T-helper 2 cell (primary cell): ENCODE measurements at regions not wholly inside any gene's neighbourhood (a gene's known extent, or its start where the extent isn't known, plus 50 kb on each side); places are given as distances from the start of the nearest gene placed in this dataset.
"Not testable (repeated sequence)": the region's sequence is repeated elsewhere in the genome, so short reads cannot be mapped to it uniquely, and the experiment has no call there.

Experiments
- DNase-seq, 5 experiments: peaks; one replicate each; pipeline versions ENCODE4 v3.0.0 to v3.0.0-alpha.2; 2012 to 2022

DNA sequence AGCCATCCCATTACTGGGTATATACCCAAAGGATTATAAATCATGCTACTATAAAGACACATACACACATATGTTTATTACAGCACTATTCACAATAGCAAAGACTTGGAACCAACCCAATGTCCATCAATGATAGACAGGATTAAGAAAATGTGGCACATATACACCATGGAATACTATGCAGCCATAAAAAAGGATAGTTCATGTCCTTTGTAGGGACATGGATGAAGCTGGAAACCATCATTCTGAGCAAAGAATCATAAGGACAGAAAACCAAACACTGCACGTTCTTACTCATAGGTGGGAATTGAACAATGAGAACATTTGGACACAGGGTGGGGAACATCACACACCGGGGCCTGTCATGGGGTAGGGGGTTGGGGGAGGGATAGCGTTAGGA is 60.3 kb upstream of the NMU start:
- DNase-seq: not testable (repeated sequence)

GRCh38 chr4:55706541-55706940 is 70.4 kb upstream of the NMU start:
- DNase-seq: no peak

GRCh38 chr4:55707507-55707906 is 71.4 kb upstream of the NMU start:
- DNase-seq: no peak

DNA sequence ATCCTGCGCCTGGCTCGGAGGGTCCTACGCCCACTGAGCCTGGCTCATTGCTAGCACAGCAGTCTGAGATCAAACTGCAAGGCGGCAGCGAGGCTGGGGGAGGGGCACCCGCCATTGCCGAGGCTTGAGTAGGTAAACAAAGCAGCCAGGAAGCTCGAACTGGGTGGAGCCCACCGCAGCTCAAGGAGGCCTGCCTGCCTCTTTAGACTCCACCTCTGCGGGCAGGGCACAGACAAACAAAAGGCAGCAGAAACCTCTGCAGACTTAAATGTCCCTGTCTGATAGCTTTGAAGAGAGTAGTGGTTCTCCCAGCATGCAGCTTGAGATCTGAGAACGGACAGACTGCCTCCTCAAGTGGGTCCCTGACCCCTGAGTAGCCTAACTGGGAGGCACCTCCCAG is 71.9 kb upstream of the NMU start:
- DNase-seq: not testable (repeated sequence)

DNA sequence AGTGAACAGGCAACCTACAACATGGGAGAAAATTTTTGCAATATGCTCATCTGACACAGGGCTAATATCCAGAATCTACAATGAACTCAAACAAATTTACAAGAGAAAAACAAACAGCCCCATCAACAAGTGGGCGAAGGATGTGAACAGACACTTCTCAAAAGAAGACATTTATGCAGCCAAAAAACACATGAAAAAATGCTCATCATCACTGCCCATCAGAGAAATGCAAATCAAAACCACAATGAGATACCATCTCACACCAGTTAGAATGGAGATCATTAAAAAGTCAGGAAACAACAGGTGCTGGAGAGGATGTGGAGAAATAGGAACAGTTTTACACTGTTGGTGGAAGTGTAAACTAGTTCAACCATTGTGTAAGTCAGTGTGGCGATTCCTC is 76.7 kb upstream of the NMU start:
- not testable (repeated sequence) for DNase-seq

DNA sequence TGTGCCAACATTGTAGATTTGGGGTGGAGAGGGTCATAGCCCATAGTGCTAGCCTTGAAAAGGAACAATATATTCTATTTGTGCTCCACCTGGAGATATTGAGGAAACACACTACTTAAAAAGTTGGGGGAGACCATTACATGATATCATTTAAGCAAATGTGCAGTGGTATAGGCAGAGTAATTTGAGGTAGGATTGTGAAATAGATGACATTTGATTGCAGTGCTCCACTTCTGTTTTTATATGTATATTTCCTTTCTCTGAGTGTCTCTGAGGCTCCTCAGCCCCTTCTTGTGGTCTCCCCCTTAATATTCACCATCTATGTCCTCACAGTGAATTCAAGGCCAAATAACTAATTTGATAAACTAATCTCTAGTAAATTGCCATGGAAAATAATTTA is 85.6 kb upstream of the NMU start:
- no peak for DNase-seq

DNA sequence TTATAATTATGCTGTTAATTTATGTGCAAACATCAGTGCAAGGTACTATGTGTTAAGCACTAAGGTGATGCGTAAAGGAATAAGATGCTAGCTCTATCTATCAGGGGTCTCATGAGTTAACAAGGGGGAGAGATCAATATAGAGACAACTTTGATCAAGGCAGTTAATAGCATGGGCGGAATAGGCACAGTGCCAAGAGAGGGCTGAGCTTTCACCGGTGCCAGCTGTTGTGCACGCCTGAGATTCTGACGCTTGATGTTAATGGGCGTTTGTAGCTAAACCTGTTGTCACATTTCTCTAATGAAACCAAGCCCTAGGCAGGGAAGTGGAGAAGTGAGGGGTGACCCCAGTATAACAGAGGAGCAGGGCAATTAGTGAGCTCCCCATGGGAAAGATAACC is 86.0 kb upstream of the NMU start:
- no peak for DNase-seq

GRCh38 chr4:55723403-55723802 is 87.3 kb upstream of the NMU start:
- no peak for DNase-seq

GRCh38 chr4:55725057-55725456 is 89.0 kb upstream of the NMU start:
- no peak for DNase-seq

GRCh38 chr4:55727746-55728145 is 91.6 kb upstream of the NMU start:
- DNase-seq: no peak

GRCh38 chr4:55729351-55730279 is 90.0 kb upstream of the EXOC1L start:
- DNase-seq: no peak

DNA sequence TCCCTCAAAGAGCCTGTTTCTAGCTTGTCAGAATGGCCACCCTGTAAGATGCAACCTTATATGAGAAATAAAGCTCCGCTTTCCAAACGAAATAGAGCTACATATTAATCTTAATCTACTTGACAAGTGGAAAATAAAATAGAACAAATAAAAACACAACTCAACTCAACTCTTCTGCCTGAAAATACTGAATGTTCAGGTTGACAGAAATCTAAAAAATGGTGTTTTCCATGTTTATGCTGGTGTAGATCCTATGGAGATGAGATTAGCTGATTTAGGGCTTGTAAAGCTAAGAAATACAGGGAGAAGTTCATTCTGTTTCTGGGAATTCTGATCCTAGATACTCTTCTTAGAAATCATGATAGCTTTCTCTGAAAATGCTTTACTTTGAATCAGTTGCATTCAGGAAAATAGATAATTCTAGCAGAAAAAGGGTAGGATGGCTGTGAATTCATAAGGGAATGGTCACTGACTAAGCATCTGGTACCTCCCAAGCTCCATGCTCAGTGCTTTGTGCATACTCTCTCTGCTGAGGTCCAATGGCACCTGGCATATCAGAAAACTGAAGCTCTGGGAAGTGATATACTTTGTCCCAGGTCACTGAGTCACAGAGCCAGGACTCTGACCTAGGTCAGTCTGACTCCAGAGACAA is 89.2 kb upstream of the EXOC1L start:
- no peak for DNase-seq

- no peak for DNase-seq
Observed at GRCh38 chr4:55731959-55732358, 87.6 kb upstream of the EXOC1L start.

- DNase-seq: no peak
Observed at GRCh38 chr4:55732864-55733263, 86.7 kb upstream of the EXOC1L start.

GRCh38 chr4:55733932-55734331 is 85.7 kb upstream of the EXOC1L start:
- DNase-seq: no peak

DNA sequence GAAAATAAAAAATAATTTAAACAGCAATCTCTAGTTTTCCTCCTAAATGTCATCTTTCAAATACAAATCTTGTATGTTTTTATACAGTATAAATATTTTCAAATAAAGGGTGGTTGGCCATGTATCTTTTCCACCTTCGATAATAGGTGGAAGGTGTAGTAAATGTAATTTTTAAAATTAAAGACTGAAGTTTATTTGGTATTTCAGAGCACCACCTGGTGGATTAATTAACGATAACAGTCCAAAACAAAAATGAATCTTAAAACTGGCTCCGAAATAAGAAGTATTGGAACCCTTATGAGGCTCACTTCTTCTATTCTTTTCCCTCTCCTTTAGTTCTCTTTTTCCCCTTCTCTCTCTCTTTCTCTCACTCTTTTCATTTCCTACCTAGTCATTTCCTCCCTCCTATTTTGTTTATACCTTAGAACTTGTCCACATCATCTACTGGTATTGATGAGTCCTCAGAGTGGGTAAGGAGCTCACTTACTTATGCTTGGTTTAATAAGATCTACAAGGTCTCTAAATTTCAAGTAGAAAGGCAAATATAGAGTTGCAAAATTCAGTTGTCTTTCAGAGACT is 82.9 kb upstream of the EXOC1L start:
- no peak for DNase-seq

DNA sequence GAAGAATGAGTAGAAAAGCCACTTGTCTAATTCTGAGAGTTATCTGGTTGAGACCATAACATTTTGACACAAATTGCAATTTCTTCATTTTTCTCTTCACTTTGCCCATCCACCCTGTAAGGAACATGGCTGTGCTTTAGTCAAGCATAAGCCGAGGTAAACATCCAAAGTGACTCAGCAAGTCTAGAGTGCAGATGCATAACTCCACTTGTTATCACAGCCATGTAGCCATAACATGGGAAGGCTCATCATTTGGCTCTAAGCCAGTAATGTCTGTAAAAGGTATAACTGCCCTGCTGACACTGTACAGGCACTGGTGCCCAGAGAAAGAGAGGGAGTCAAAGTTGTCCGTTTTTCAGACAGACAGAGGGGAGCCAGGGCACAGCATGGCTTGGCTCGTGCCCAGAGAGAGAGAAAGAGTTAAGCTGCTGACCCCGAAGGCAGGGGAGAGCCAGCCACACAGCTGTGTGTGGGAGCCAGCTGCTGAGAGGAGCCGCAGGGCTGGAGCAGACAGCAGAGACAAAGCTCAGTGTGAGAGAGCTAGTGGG is 76.9 kb upstream of the EXOC1L start:
- DNase-seq: no peak

DNA sequence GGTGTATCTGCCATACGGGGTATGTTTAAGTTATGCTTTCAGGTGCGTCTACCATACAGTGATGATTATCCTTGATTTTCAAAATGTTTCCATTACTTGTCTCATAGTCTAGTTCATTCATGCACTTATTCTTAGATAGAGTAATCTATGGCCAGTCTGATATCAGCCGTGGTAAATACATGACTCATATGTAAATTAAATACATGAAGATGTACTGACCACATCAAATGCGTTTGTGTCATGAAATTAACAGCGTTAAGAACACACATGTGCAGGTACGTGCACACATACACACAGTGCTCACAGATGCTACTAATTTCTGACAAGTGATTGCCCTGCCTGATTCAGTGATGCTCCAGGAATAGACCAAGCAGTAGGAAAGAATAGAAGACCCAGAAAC is 75.2 kb upstream of the EXOC1L start:
- DNase-seq: no peak

- DNase-seq: no peak
Observed at GRCh38 chr4:55745014-55745413, 74.6 kb upstream of the EXOC1L start.

DNA sequence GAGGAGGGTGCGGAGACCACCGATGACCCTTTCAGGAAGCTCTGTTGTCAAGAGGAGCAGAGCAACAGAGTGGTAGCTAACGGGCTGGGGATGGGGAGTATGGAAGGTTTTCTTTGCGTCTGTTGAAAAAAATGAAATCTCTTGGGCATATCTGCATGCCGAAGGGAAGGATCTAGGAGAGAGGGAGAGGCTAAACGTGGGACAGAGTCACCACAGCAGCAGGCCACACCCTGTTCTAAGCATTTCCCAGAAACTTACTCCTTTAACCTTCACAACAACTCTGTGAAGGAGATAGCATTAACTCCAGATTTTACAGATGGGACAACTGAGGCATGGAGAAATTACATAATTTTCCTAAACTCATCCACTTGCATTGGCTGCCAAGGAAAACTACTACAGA is 71.8 kb upstream of the EXOC1L start:
- DNase-seq: no peak

DNA sequence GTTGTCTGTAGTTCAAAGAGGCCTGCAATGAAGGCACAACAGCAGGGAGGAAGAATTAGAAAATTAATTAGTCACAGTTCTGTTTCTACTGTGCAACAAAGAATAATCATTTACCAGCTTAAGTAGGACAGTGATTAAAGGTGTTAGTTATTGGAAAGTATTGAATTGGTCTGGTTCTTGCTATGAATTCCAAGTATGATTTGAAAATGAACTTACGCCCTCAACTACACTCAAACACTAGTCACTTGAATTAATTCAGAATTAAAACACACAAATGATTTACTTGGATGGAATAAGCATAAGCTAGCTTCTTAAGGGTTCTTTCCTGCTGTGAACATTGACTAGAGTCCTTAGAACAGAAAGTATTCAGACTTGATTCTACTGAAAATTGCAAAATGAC is 69.9 kb upstream of the EXOC1L start:
- DNase-seq: no peak

DNA sequence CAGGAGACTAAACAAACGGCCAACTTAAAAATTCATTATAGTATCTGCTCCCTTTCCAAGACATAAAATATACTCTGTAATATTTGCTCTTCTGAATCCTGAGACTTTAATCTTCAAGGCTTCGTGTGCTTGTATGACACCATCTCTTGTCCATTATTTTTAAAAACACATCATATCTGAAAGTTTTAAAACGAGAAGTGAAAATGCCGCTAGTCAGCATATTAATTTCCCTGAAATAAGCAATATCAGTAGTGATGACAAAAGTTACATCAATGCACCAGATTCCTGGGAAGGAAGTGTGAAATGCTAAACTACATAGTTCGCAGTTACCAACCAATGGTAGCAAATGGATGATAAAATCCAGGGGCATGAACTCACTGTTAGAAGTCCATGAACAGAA is 66.8 kb upstream of the EXOC1L start:
- no peak for DNase-seq

- no peak for DNase-seq
Observed at GRCh38 chr4:55753856-55754255, 65.7 kb upstream of the EXOC1L start.
